HepG2 (cell line): ENCODE measurements at regions not wholly inside any gene's neighbourhood (a gene's known extent, or its start where the extent isn't known, plus 50 kb on each side); places are given as distances from the start of the nearest gene placed in this dataset.

Experiments
- ATAC-seq: fragments of 200-7000 bp; cut with Tn5 transposase; 3 replicates; pipeline ENCODE4 v1.9.1; 2020; ENCODE audit warnings: mild to moderate bottlenecking, moderate library complexity
- BruUV-seq: library from RNA; stranded (reverse); fragments of 400-500 nt; replicated peaks from 2 replicates; lab custom pipeline; 2021; lab: Mats Ljungman, UMichigan
- CTCF ChIA-PET: fragments of 300-600 bp; formaldehyde crosslinking; extraction: SDS; loops from one replicate; lab custom pipeline; 2021; ENCODE audit warnings: low total read pairs, inconsistent platforms, low intra/inter-chr PET ratio; lab: Yijun Ruan, JAX
- POLR2A ChIA-PET: fragments of 350-600 bp; sonication (Branson Sonifier 250); formaldehyde crosslinking; loops from one replicate; lab custom pipeline; 2020; ENCODE audit warnings: antibody characterized with exemption, inconsistent platforms; lab: Yijun Ruan, JAX
- DNase-seq: peaks from one replicate; pipeline ENCODE4 v3.0.0-alpha.2; 2015; ENCODE audit warnings: low spot score
- FAIRE-seq: peaks from 3 replicates; lab custom pipeline; 2011; peaks lifted over from hg19 to GRCh38; lab: Jason Lieb, UNC
- H2AFZ ChIP-seq: one replicate; pipeline ENCODE4 v1.6.1; 2011; ENCODE audit warnings: low read length, inconsistent platforms
- H3K27ac ChIP-seq: fragments of 300-600 bp; 3 replicates; pipeline ENCODE4 v1.8.0; 2011; ENCODE audit warnings: mixed run types, mild to moderate bottlenecking, mixed read lengths, low read length, inconsistent platforms; ENCODE audit not compliant: insufficient read depth; ENCODE audit errors: extremely low read length
- H3K27me3 ChIP-seq, 2 experiments: fragments of 200-600 bp in 1 of 2; 2 replicates in 1 of 2; 3 replicates in 1 of 2; pipeline versions ENCODE4 v1.6.0 to v1.8.0; 2011; ENCODE audit warnings: low read length in 2 of 2, mild to moderate bottlenecking in 2 of 2, moderate library complexity in 2 of 2, inconsistent platforms in 1 of 2; ENCODE audit not compliant: insufficient read depth in 2 of 2, control insufficient read depth in 1 of 2
- H3K36me3 ChIP-seq, 2 experiments: fragments of 200-600 bp in 1 of 2; replicated peaks in 1 of 2; 2 replicates in 1 of 2; 3 replicates in 1 of 2; pipeline versions ENCODE4 v1.5.1 to v1.8.0; 2011; ENCODE audit warnings: low read length in 2 of 2, inconsistent platforms in 1 of 2; ENCODE audit not compliant: insufficient read depth in 2 of 2, control insufficient read depth in 1 of 2
- H3K4me1 ChIP-seq: 2 replicates; pipeline ENCODE4 v1.5.1; 2012; ENCODE audit warnings: low read length, inconsistent platforms; ENCODE audit not compliant: insufficient read depth
- H3K4me2 ChIP-seq: 2 replicates; pipeline ENCODE4 v1.6.0; 2011; ENCODE audit warnings: low read depth, low read length, inconsistent platforms
- H3K4me3 ChIP-seq, 3 experiments: fragments of 200-600 bp in 1 of 3; sonication (generic), shearing (Covaris generic) in 1 of 3; replicated peaks in 1 of 3; 2 replicates each; pipeline ENCODE4 v1.5.1; 2011 to 2016; ENCODE audit warnings: low read length in 3 of 3, inconsistent platforms in 2 of 3, low read depth in 2 of 3, mild to moderate bottlenecking in 2 of 3, control low read depth in 1 of 3, mixed read lengths in 1 of 3; ENCODE audit not compliant: insufficient read depth in 1 of 3
- H3K79me2 ChIP-seq: one replicate; pipeline ENCODE4 v1.6.1; 2011; ENCODE audit warnings: low read length, inconsistent platforms; ENCODE audit not compliant: insufficient read depth
- H3K9ac ChIP-seq: 2 replicates; pipeline ENCODE4 v1.6.0; 2011; ENCODE audit warnings: mild to moderate bottlenecking, low read depth, low read length, inconsistent platforms; ENCODE audit not compliant: insufficient read depth
- H3K9me3 ChIP-seq: 2 replicates; pipeline ENCODE4 v1.5.1; 2012; ENCODE audit warnings: mild to moderate bottlenecking, low read length
- H4K20me1 ChIP-seq: 2 replicates; pipeline ENCODE4 v1.6.0; 2011; ENCODE audit warnings: inconsistent platforms, mild to moderate bottlenecking, low read length, moderate library complexity; ENCODE audit not compliant: insufficient read depth
- CCDC6 ChIP-seq: sonication (generic); formaldehyde crosslinking; IDR thresholded peaks from 2 replicates; pipeline ENCODE4 v1.8.1; 2022; ENCODE audit warnings: mild to moderate bottlenecking, missing genetic modification reagents, moderate library complexity
- CREB1 ChIP-seq, 2 experiments: fragments of 450-650 bp in 1 of 2; IDR thresholded peaks; 2 replicates each; pipeline ENCODE4 v1.6.1; 2016 to 2017; ENCODE audit warnings: control low read depth in 1 of 2, mild to moderate bottlenecking in 1 of 2, missing compliant biosample characterization in 1 of 2, missing genetic modification characterization in 1 of 2
- KDM2A ChIP-seq: sonication (generic); formaldehyde crosslinking; IDR thresholded peaks from 2 replicates; pipeline ENCODE4 v1.4.0; 2020; ENCODE audit warnings: low read depth, missing genetic modification reagents, borderline replicate concordance
- NRL ChIP-seq: sonication (generic); formaldehyde crosslinking; IDR thresholded peaks from 2 replicates; pipeline ENCODE4 v1.5.0; 2020; ENCODE audit warnings: missing genetic modification reagents, mild to moderate bottlenecking, moderate library complexity, borderline replicate concordance
- SETDB1 ChIP-seq: sonication (generic); formaldehyde crosslinking; IDR thresholded peaks from 2 replicates; pipeline ENCODE4 v1.5.1; 2020; ENCODE audit warnings: missing genetic modification reagents, mild to moderate bottlenecking, borderline replicate concordance
- SMARCE1 ChIP-seq: fragments of 450-650 bp; IDR thresholded peaks from 2 replicates; pipeline ENCODE4 v1.6.1; 2017; ENCODE audit warnings: borderline replicate concordance
- SUZ12 ChIP-seq: fragments of 150-350 bp; IDR thresholded peaks from 2 replicates; pipeline ENCODE4 v1.6.1; 2014; ENCODE audit warnings: low read depth, low read length
- ZFP41 ChIP-seq: sonication (generic); formaldehyde crosslinking; IDR thresholded peaks from 2 replicates; pipeline ENCODE4 v1.4.0; 2020; ENCODE audit warnings: mild to moderate bottlenecking, missing genetic modification reagents, borderline replicate concordance
- ZKSCAN1 ChIP-seq: fragments of 150-350 bp; IDR thresholded peaks from 2 replicates; pipeline ENCODE4 v1.6.1; 2014; ENCODE audit warnings: low read length
- WGBS: methylation state at CpG from one replicate; pipeline ENCODE4 v1.1.6; 2017; ENCODE audit warnings: low lambda C conversion rate; 5-methylcytosine and 5-hydroxymethylcytosine counted together
- in situ Hi-C: cut with HindIII; loops from 2 replicates; pipeline ENCODE4 v1.10.0; 2017; ENCODE audit warnings: low pct_unique_long_range_greater_than_20kb; ENCODE audit not compliant: extremely low pct_ligation_motif_present
- intact Hi-C: fragments of 100-400 bp; cut with micrococcal nuclease; formaldehyde crosslinking; loops from one replicate; pipeline ENCODE4 v1.10.0; 2022; ENCODE audit not compliant: unreplicated experiment
- TF ChIP-seq, protein P1 (sequence below): sonication (generic); formaldehyde crosslinking; IDR thresholded peaks from 2 replicates; pipeline ENCODE4 v1.8.0; 2022; ENCODE audit warnings: missing genetic modification reagents, mild to moderate bottlenecking, borderline replicate concordance

DNA sequence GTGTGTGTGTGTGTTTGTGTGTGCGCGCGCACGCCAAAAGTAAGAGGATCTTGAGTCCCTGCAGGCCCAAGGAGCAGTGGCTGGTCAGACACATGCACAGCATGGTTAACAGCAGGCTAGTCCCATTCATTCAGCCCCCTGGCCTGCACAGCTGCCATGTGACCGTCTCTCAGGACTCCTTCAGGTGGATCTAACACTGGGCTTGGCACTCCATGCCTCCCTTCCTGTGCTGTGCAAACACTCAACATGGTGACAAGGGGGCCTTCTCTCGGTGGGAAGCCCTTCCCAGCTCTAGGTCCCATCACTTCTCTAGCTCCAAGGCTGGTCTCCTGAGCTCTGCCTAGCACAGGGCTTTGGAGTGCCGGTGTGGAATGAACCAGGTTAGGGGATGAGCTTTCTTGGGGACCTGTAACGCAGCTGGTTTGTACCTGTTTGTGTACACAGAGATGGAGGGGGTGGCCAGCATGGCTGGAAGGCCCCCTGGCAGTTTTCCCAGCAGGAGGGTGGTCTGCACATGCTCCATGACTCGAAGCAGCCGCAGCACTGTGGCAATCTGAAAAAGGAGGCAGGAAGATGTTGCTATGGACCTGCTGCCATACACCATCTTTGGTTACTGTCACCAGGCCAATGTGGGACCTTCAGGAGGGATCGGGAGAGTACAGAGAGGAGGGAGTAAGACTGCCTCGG lies 69.4 kb upstream of the GCSH start:
- no TSS peak for BruUV-seq
- Histone ChIP-seq H2AFZ (no peak overlapping the region), H3K9me3 (no peaks in the 10 kb centered on the region)
- no peak for TF ChIP-seq CREB1 (IDR thresholded peaks at IDR 0.05)
- no peak for TF ChIP-seq CREB1 (CRISPR knock-in tag; IDR thresholded peaks at IDR 0.05)
- TF ChIP-seq NRL: no peak
- TF ChIP-seq CCDC6 (CRISPR knock-in tag): no peak
- no peak for TF ChIP-seq KDM2A (CRISPR knock-in tag)
- TF ChIP-seq SETDB1 (CRISPR knock-in tag): no peak
- no peak for TF ChIP-seq ZKSCAN1
- TF ChIP-seq, protein P1, sequence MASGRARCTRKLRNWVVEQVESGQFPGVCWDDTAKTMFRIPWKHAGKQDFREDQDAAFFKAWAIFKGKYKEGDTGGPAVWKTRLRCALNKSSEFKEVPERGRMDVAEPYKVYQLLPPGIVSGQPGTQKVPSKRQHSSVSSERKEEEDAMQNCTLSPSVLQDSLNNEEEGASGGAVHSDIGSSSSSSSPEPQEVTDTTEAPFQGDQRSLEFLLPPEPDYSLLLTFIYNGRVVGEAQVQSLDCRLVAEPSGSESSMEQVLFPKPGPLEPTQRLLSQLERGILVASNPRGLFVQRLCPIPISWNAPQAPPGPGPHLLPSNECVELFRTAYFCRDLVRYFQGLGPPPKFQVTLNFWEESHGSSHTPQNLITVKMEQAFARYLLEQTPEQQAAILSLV (CRISPR knock-in tag): no peak
- no peak for TF ChIP-seq SMARCE1
- TF ChIP-seq SUZ12: no peak
- TF ChIP-seq ZFP41 (CRISPR knock-in tag): no peak
- TF ChIP-seq, all 625 proteins: peak for 0
- no peaks in the 10 kb centered on the region for H3K4me1 ChIP-seq
- WGBS: 40% methylated on average over 11 of the region's 12 CpGs
- no peak overlapping the region for H3K9ac ChIP-seq
- H3K4me3 ChIP-seq: no peak overlapping the region
- in situ Hi-C loops (no loop called here), intact Hi-C loops (no loop called here)
- H3K79me2 ChIP-seq: no peaks in the 10 kb centered on the region
- H4K20me1 ChIP-seq: no peaks in the 10 kb centered on the region
- ChIA-PET POLR2A (no interaction called here), CTCF (no interaction called here)
- H3K27ac ChIP-seq: no peak overlapping the region
- H3K27me3 ChIP-seq: peaks cover 4 to 21% of the 10 kb centered on the region in 2 experiments; a peak in 2 of 5 replicates
- H3K4me2 ChIP-seq: no peak overlapping the region
- FAIRE-seq: no peak
- H3K36me3 ChIP-seq: no peaks in the 10 kb centered on the region
- no peak for DNase-seq
- peak; percentile 46 for ATAC-seq
